Fibroblast of lung (primary cell): ENCODE measurements at regions not wholly inside any gene's neighbourhood (a gene's known extent, or its start where the extent isn't known, plus 50 kb on each side); places are given as distances from the start of the nearest gene placed in this dataset.

Experiments used
- CTCF ChIP-seq, 2 donors: IDR thresholded peaks in 1 of 2; conservative IDR thresholded peaks in 1 of 2; 1 replicate in 1 of 2; 2 replicates in 1 of 2; pipeline ENCODE4 v1.5.1; 2011 to 2012; ENCODE audit warnings: low read length in 2 of 2, control low read depth in 1 of 2, inconsistent platforms in 1 of 2, low read depth in 1 of 2, mild to moderate bottlenecking in 1 of 2
- EZH2 ChIP-seq: IDR thresholded peaks from 2 replicates; pipeline ENCODE4 v1.5.1; 2012; ENCODE audit warnings: low read length, control low read depth, mild to moderate bottlenecking; ENCODE audit errors: missing control alignments

- TF ChIP-seq CTCF (conservative IDR thresholded peaks at IDR 0.05 in 1 of 2, IDR thresholded peaks at IDR 0.05 in 1 of 2; ENCODE audit: low read depth in 1 of 2, low read length in 2 of 2) (no peak), EZH2 (no peak)
Observed at GRCh38 chr1:29931477-29932175, 695.3 kb downstream of the PTPRU start.
